HL-60 (cell line): ENCODE measurements at regions not wholly inside any gene's neighbourhood (a gene's known extent, or its start where the extent isn't known, plus 50 kb on each side); places are given as distances from the start of the nearest gene placed in this dataset.

Experiments
- GABPA ChIP-seq: IDR thresholded peaks from 2 replicates; pipeline ENCODE4 v1.6.1; 2012; ENCODE audit warnings: low read depth
- POLR2AphosphoS5 ChIP-seq: IDR thresholded peaks from 2 replicates; pipeline ENCODE4 v1.6.1; 2012; ENCODE audit warnings: low read depth
- SPI1 ChIP-seq: IDR thresholded peaks from 2 replicates; pipeline ENCODE4 v1.6.1; 2012; ENCODE audit warnings: low read depth, mild to moderate bottlenecking, borderline replicate concordance
- TF ChIP-seq, protein P1 (sequence below): IDR thresholded peaks from one replicate; pipeline ENCODE4 v1.5.1; 2011; ENCODE audit warnings: low read length, control low read depth, inconsistent platforms; ENCODE audit not compliant: insufficient read depth
- TF ChIP-seq, protein P2 (sequence below): IDR thresholded peaks from 2 replicates; pipeline ENCODE4 v1.6.1; 2012; ENCODE audit warnings: low read depth; ENCODE audit not compliant: insufficient replicate concordance

DNA sequence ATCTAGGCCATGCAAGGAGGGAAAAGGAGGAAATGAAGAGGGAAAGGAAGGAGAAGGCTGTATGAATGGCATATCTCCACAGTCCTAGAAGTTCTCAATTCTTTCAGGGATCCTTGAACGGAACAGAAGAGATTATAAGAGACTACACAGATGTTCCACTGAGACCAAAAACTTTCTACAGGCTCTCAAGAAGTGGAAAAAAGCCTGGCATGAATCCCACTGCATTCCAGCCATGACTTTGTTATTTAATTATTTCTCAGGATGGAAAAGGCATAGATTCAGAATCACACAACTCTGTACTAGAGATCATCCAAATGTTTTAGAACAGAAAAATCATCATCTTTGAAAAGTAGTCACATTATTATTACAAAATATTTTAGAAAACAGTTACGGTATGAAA is 131.7 kb upstream of the CDH20 start:
- TF ChIP-seq, protein P1, sequence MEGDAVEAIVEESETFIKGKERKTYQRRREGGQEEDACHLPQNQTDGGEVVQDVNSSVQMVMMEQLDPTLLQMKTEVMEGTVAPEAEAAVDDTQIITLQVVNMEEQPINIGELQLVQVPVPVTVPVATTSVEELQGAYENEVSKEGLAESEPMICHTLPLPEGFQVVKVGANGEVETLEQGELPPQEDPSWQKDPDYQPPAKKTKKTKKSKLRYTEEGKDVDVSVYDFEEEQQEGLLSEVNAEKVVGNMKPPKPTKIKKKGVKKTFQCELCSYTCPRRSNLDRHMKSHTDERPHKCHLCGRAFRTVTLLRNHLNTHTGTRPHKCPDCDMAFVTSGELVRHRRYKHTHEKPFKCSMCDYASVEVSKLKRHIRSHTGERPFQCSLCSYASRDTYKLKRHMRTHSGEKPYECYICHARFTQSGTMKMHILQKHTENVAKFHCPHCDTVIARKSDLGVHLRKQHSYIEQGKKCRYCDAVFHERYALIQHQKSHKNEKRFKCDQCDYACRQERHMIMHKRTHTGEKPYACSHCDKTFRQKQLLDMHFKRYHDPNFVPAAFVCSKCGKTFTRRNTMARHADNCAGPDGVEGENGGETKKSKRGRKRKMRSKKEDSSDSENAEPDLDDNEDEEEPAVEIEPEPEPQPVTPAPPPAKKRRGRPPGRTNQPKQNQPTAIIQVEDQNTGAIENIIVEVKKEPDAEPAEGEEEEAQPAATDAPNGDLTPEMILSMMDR, result no peak
- TF ChIP-seq, protein P2, sequence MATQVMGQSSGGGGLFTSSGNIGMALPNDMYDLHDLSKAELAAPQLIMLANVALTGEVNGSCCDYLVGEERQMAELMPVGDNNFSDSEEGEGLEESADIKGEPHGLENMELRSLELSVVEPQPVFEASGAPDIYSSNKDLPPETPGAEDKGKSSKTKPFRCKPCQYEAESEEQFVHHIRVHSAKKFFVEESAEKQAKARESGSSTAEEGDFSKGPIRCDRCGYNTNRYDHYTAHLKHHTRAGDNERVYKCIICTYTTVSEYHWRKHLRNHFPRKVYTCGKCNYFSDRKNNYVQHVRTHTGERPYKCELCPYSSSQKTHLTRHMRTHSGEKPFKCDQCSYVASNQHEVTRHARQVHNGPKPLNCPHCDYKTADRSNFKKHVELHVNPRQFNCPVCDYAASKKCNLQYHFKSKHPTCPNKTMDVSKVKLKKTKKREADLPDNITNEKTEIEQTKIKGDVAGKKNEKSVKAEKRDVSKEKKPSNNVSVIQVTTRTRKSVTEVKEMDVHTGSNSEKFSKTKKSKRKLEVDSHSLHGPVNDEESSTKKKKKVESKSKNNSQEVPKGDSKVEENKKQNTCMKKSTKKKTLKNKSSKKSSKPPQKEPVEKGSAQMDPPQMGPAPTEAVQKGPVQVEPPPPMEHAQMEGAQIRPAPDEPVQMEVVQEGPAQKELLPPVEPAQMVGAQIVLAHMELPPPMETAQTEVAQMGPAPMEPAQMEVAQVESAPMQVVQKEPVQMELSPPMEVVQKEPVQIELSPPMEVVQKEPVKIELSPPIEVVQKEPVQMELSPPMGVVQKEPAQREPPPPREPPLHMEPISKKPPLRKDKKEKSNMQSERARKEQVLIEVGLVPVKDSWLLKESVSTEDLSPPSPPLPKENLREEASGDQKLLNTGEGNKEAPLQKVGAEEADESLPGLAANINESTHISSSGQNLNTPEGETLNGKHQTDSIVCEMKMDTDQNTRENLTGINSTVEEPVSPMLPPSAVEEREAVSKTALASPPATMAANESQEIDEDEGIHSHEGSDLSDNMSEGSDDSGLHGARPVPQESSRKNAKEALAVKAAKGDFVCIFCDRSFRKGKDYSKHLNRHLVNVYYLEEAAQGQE, result no peak
- TF ChIP-seq SPI1 (no peak), POLR2AphosphoS5 (no peak), GABPA (no peak)
